ENCODE measurements at regions not wholly inside any gene's neighbourhood (a gene's known extent, or its start where the extent isn't known, plus 50 kb on each side); places are given as distances from the start of the nearest gene placed in this dataset.
"Not testable (repeated sequence)": the region's sequence is repeated elsewhere in the genome, so short reads cannot be mapped to it uniquely, and the experiment has no call there.

GRCh38 chr2:20130821-20131645, 79.6 kb upstream of the LAPTM4A start:
- no peak for DNase-seq (ENCODE audit: low read depth)

- DNase-seq (ENCODE audit: low read depth): no peak
Observed at GRCh38 chr2:20130160-20130560, 78.7 kb upstream of the LAPTM4A start.

- DNase-seq (ENCODE audit: low read depth): no peak
Observed at GRCh38 chr2:20129331-20130159, 78.1 kb upstream of the LAPTM4A start.

GRCh38 chr2:20128506-20129330, 77.3 kb upstream of the LAPTM4A start:
- DNase-seq (ENCODE audit: low read depth): no peak

GRCh38 chr2:20126469-20126868, 75.0 kb upstream of the LAPTM4A start:
- no peak for DNase-seq (ENCODE audit: low read depth)

- DNase-seq (ENCODE audit: low read depth): no peak
Observed at GRCh38 chr2:20126040-20126439, 74.6 kb upstream of the LAPTM4A start.

- no peak for DNase-seq (ENCODE audit: low read depth)
Observed at GRCh38 chr2:20125616-20126015, 74.2 kb upstream of the LAPTM4A start.

GRCh38 chr2:20125164-20125563, 73.7 kb upstream of the LAPTM4A start:
- no peak for DNase-seq (ENCODE audit: low read depth)

GRCh38 chr2:20123871-20124594, 72.6 kb upstream of the LAPTM4A start:
- no peak for DNase-seq (ENCODE audit: low read depth)

GRCh38 chr2:20122864-20123263, 71.4 kb upstream of the LAPTM4A start:
- DNase-seq (ENCODE audit: low read depth): no peak

- no peak for DNase-seq (ENCODE audit: low read depth)
Observed at GRCh38 chr2:20120569-20121416, 69.4 kb upstream of the LAPTM4A start.

- DNase-seq (ENCODE audit: low read depth): no peak
Observed at GRCh38 chr2:20118051-20118450, 66.6 kb upstream of the LAPTM4A start.

- no peak for DNase-seq (ENCODE audit: low read depth)
Observed at GRCh38 chr2:20115902-20116301, 64.5 kb upstream of the LAPTM4A start.

GRCh38 chr2:20115374-20115773, 63.9 kb upstream of the LAPTM4A start:
- DNase-seq (ENCODE audit: low read depth): no peak

GRCh38 chr2:20113986-20114938, 62.8 kb upstream of the LAPTM4A start:
- DNase-seq (ENCODE audit: low read depth): no peak

GRCh38 chr2:20113004-20113796, 61.8 kb upstream of the LAPTM4A start:
- DNase-seq (ENCODE audit: low read depth): no peak

- DNase-seq (ENCODE audit: low read depth): not testable (repeated sequence)
Observed at GRCh38 chr2:20112361-20112760, 60.9 kb upstream of the LAPTM4A start.

GRCh38 chr2:20111311-20112131, 60.1 kb upstream of the LAPTM4A start:
- DNase-seq (ENCODE audit: low read depth): no peak
